GM23338 (cell line): ENCODE measurements at regions not wholly inside any gene's neighbourhood (a gene's known extent, or its start where the extent isn't known, plus 50 kb on each side); places are given as distances from the start of the nearest gene placed in this dataset.
"Not testable (repeated sequence)": the region's sequence is repeated elsewhere in the genome, so short reads cannot be mapped to it uniquely, and the experiment has no call there.

Experiments used
- ATAC-seq: fragments of 200-7000 bp; cut with Tn5 transposase; 3 replicates; pipeline ENCODE4 v1.9.1; 2020
- DNase-seq: peaks from one replicate; pipeline ENCODE4 v3.0.0-alpha.2; 2015; ENCODE audit warnings: low spot score
- H2AFZ ChIP-seq: fragments of 200-600 bp; sonication (generic); 2 replicates; pipeline ENCODE4 v1.8.0; 2016; ENCODE audit warnings: antibody characterized with exemption, mild to moderate bottlenecking, moderate library complexity
- H3F3A ChIP-seq: fragments of 200-600 bp; sonication (generic); replicated peaks from 2 replicates; pipeline ENCODE4 v1.8.0; 2017; ENCODE audit warnings: antibody characterized with exemption, mixed run types, low read depth
- H3K27ac ChIP-seq: fragments of 200-600 bp; sonication (generic); 2 replicates; pipeline ENCODE4 v1.6.1; 2016; ENCODE audit warnings: low read depth
- H3K27me3 ChIP-seq: fragments of 200-600 bp; sonication (generic); 2 replicates; pipeline ENCODE4 v1.8.0; 2016; ENCODE audit warnings: mild to moderate bottlenecking, mixed run types, moderate library complexity; ENCODE audit not compliant: insufficient read depth
- H3K36me3 ChIP-seq: fragments of 200-600 bp; sonication (generic); 2 replicates; pipeline ENCODE4 v1.8.0; 2016; ENCODE audit warnings: mild to moderate bottlenecking; ENCODE audit not compliant: insufficient read depth
- H3K4me1 ChIP-seq: fragments of 200-600 bp; sonication (generic); 2 replicates; pipeline ENCODE4 v1.8.0; 2016; ENCODE audit warnings: mild to moderate bottlenecking, moderate library complexity; ENCODE audit not compliant: insufficient read depth
- H3K4me2 ChIP-seq: fragments of 200-600 bp; sonication (generic); 2 replicates; pipeline ENCODE4 v1.7.1; 2017; ENCODE audit warnings: mixed run types
- H3K4me3 ChIP-seq: fragments of 200-600 bp; sonication (generic); 2 replicates; pipeline ENCODE4 v1.6.1; 2016; ENCODE audit warnings: mixed run types
- H3K79me2 ChIP-seq: fragments of 200-600 bp; sonication (generic); replicated peaks from 2 replicates; pipeline ENCODE4 v1.8.0; 2017; ENCODE audit warnings: mild to moderate bottlenecking; ENCODE audit not compliant: insufficient read depth
- H3K9me2 ChIP-seq: fragments of 200-600 bp; sonication (generic); 2 replicates; pipeline ENCODE4 v1.8.0; 2017; ENCODE audit not compliant: insufficient read depth
- H4K20me1 ChIP-seq: fragments of 200-600 bp; sonication (generic); replicated peaks from 2 replicates; pipeline ENCODE4 v1.8.0; 2017; ENCODE audit warnings: mild to moderate bottlenecking; ENCODE audit not compliant: insufficient read depth
- H3K27ac Mint-ChIP-seq: 2 replicates; pipeline ENCODE4 v1.8.0; 2020; ENCODE audit warnings: inconsistent platforms, mild to moderate bottlenecking, moderate library complexity, mixed read lengths
- H3K27me3 Mint-ChIP-seq: 3 replicates; pipeline ENCODE4 v1.8.0; 2022; ENCODE audit warnings: low read depth, mild to moderate bottlenecking, moderate library complexity, mixed read lengths, inconsistent platforms; ENCODE audit not compliant: insufficient read depth, poor library complexity
- H3K36me3 Mint-ChIP-seq: 3 replicates; pipeline ENCODE4 v1.8.0; 2021; ENCODE audit warnings: low read depth, mild to moderate bottlenecking, inconsistent platforms, moderate library complexity, mixed read lengths
- H3K4me1 Mint-ChIP-seq: 3 replicates; pipeline ENCODE4 v1.8.0; 2020; ENCODE audit warnings: mild to moderate bottlenecking, inconsistent platforms, mixed read lengths
- H3K4me3 Mint-ChIP-seq: 3 replicates; pipeline ENCODE4 v1.8.0; 2021; ENCODE audit warnings: moderate library complexity, mild to moderate bottlenecking, inconsistent platforms, mixed read lengths
- H3K9me3 Mint-ChIP-seq: 3 replicates; pipeline ENCODE4 v1.8.0; 2020; ENCODE audit warnings: moderate library complexity, mild to moderate bottlenecking, inconsistent platforms, mixed read lengths
- CREB1 ChIP-seq: fragments of 250-450 bp; sonication (Bioruptor Pico); IDR thresholded peaks from 2 replicates; pipeline ENCODE4 v1.5.0; 2020; ENCODE audit warnings: low read depth, mild to moderate bottlenecking, moderate library complexity
- JUNB ChIP-seq: IDR thresholded peaks from one replicate; pipeline ENCODE4 v1.6.1; 2016; ENCODE audit warnings: antibody characterized with exemption; ENCODE audit not compliant: unreplicated experiment
- NANOG ChIP-seq: IDR thresholded peaks from 2 replicates; pipeline ENCODE4 v1.6.1; 2016; ENCODE audit warnings: antibody characterized with exemption, borderline replicate concordance
- POLR2AphosphoS5 ChIP-seq: IDR thresholded peaks from 2 replicates; pipeline ENCODE4 v1.6.1; 2016; ENCODE audit warnings: antibody characterized with exemption, low read depth
- ZNF114 ChIP-seq: fragments of 250-450 bp; sonication (Bioruptor Pico); IDR thresholded peaks from 2 replicates; pipeline ENCODE4 v1.5.0; 2020; ENCODE audit warnings: mild to moderate bottlenecking, moderate library complexity
- TF ChIP-seq, protein P1 (sequence below), 2 experiments: fragments of 200-600 bp in 1 of 2; sonication (generic) in 1 of 2; conservative IDR thresholded peaks; 2 replicates each; pipeline versions ENCODE4 v1.5.1 to v1.6.1; 2016 to 2017; ENCODE audit warnings: antibody characterized with exemption in 2 of 2, low read depth in 2 of 2, mild to moderate bottlenecking in 2 of 2, moderate library complexity in 1 of 2
- TF ChIP-seq, protein P2 (sequence below): IDR thresholded peaks from one replicate; pipeline ENCODE4 v1.6.1; 2018; ENCODE audit warnings: antibody characterized with exemption; ENCODE audit not compliant: unreplicated experiment
- TF ChIP-seq, protein P3 (sequence below): fragments of 250-450 bp; sonication (Bioruptor Pico); IDR thresholded peaks from 2 replicates; pipeline ENCODE4 v1.5.0; 2020; ENCODE audit warnings: mild to moderate bottlenecking, moderate library complexity

DNA sequence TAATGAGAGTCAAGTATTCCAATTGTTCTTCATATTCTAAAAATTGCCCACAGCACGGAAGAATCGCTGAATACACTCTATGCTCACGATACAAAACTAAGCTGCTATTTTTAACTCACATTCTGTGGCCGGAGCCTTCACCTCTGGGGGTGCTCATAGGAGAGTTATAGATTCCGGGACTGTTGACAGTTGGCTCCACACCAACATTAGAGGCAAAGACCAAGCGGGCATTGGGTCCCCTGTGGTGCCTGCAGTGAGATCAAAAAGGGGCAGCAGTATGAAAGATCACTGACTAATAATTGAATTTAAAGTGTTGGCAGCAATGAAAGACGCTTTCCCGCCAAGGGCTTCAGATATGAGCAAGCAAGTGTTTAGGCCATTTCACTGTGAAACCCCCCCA is 146.0 kb downstream of the TMEM144 start:
- Mint-ChIP-seq H3K27ac (no peak overlapping the region), H3K4me3 (no peak overlapping the region), H3K36me3 (peaks cover 3% of the 10 kb centered on the region; the same call in 1 of the 3 replicates), H3K9me3 (peaks cover 15% of the 10 kb centered on the region; the same call in 2 of the 3 replicates), H3K4me1 (no peaks in the 10 kb centered on the region), H3K27me3 (peaks cover 3% of the 10 kb centered on the region)
- DNase-seq (no peak), ATAC-seq (no peak)
- H3K79me2 ChIP-seq: no peaks in the 10 kb centered on the region
- TF ChIP-seq, protein P1, sequence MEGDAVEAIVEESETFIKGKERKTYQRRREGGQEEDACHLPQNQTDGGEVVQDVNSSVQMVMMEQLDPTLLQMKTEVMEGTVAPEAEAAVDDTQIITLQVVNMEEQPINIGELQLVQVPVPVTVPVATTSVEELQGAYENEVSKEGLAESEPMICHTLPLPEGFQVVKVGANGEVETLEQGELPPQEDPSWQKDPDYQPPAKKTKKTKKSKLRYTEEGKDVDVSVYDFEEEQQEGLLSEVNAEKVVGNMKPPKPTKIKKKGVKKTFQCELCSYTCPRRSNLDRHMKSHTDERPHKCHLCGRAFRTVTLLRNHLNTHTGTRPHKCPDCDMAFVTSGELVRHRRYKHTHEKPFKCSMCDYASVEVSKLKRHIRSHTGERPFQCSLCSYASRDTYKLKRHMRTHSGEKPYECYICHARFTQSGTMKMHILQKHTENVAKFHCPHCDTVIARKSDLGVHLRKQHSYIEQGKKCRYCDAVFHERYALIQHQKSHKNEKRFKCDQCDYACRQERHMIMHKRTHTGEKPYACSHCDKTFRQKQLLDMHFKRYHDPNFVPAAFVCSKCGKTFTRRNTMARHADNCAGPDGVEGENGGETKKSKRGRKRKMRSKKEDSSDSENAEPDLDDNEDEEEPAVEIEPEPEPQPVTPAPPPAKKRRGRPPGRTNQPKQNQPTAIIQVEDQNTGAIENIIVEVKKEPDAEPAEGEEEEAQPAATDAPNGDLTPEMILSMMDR (conservative IDR thresholded peaks at IDR 0.05; ENCODE audit: low read depth in 2 of 2): no peak
- TF ChIP-seq, protein P2, sequence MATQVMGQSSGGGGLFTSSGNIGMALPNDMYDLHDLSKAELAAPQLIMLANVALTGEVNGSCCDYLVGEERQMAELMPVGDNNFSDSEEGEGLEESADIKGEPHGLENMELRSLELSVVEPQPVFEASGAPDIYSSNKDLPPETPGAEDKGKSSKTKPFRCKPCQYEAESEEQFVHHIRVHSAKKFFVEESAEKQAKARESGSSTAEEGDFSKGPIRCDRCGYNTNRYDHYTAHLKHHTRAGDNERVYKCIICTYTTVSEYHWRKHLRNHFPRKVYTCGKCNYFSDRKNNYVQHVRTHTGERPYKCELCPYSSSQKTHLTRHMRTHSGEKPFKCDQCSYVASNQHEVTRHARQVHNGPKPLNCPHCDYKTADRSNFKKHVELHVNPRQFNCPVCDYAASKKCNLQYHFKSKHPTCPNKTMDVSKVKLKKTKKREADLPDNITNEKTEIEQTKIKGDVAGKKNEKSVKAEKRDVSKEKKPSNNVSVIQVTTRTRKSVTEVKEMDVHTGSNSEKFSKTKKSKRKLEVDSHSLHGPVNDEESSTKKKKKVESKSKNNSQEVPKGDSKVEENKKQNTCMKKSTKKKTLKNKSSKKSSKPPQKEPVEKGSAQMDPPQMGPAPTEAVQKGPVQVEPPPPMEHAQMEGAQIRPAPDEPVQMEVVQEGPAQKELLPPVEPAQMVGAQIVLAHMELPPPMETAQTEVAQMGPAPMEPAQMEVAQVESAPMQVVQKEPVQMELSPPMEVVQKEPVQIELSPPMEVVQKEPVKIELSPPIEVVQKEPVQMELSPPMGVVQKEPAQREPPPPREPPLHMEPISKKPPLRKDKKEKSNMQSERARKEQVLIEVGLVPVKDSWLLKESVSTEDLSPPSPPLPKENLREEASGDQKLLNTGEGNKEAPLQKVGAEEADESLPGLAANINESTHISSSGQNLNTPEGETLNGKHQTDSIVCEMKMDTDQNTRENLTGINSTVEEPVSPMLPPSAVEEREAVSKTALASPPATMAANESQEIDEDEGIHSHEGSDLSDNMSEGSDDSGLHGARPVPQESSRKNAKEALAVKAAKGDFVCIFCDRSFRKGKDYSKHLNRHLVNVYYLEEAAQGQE: no peak
- TF ChIP-seq CREB1 (CRISPR knock-in tag) (no peak), JUNB (no peak), NANOG (no peak), ZNF114 (CRISPR knock-in tag) (no peak), POLR2AphosphoS5 (no peak)
- TF ChIP-seq, protein P3, sequence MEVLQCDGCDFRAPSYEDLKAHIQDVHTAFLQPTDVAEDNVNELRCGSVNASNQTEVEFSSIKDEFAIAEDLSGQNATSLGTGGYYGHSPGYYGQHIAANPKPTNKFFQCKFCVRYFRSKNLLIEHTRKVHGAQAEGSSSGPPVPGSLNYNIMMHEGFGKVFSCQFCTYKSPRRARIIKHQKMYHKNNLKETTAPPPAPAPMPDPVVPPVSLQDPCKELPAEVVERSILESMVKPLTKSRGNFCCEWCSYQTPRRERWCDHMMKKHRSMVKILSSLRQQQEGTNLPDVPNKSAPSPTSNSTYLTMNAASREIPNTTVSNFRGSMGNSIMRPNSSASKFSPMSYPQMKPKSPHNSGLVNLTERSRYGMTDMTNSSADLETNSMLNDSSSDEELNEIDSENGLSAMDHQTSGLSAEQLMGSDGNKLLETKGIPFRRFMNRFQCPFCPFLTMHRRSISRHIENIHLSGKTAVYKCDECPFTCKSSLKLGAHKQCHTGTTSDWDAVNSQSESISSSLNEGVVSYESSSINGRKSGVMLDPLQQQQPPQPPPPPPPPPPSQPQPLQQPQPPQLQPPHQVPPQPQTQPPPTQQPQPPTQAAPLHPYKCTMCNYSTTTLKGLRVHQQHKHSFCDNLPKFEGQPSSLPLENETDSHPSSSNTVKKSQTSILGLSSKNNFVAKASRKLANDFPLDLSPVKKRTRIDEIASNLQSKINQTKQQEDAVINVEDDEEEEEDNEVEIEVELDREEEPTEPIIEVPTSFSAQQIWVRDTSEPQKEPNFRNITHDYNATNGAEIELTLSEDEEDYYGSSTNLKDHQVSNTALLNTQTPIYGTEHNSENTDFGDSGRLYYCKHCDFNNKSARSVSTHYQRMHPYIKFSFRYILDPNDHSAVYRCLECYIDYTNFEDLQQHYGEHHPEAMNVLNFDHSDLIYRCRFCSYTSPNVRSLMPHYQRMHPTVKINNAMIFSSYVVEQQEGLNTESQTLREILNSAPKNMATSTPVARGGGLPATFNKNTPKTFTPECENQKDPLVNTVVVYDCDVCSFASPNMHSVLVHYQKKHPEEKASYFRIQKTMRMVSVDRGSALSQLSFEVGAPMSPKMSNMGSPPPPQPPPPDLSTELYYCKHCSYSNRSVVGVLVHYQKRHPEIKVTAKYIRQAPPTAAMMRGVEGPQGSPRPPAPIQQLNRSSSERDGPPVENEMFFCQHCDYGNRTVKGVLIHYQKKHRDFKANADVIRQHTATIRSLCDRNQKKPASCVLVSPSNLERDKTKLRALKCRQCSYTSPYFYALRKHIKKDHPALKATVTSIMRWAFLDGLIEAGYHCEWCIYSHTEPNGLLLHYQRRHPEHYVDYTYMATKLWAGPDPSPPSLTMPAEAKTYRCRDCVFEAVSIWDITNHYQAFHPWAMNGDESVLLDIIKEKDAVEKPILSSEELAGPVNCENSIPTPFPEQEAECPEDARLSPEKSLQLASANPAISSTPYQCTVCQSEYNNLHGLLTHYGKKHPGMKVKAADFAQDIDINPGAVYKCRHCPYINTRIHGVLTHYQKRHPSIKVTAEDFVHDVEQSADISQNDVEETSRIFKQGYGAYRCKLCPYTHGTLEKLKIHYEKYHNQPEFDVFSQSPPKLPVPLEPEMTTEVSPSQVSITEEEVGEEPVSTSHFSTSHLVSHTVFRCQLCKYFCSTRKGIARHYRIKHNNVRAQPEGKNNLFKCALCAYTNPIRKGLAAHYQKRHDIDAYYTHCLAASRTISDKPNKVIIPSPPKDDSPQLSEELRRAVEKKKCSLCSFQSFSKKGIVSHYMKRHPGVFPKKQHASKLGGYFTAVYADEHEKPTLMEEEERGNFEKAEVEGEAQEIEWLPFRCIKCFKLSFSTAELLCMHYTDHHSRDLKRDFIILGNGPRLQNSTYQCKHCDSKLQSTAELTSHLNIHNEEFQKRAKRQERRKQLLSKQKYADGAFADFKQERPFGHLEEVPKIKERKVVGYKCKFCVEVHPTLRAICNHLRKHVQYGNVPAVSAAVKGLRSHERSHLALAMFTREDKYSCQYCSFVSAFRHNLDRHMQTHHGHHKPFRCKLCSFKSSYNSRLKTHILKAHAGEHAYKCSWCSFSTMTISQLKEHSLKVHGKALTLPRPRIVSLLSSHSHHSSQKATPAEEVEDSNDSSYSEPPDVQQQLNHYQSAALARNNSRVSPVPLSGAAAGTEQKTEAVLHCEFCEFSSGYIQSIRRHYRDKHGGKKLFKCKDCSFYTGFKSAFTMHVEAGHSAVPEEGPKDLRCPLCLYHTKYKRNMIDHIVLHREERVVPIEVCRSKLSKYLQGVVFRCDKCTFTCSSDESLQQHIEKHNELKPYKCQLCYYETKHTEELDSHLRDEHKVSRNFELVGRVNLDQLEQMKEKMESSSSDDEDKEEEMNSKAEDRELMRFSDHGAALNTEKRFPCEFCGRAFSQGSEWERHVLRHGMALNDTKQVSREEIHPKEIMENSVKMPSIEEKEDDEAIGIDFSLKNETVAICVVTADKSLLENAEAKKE (CRISPR knock-in tag): no peak
- peak overlapping the region; percentile 66; the same call in 1 of the 2 replicates for H2AFZ ChIP-seq
- no peak overlapping the region for H3K4me2 ChIP-seq
- no peaks in the 10 kb centered on the region for H3K36me3 ChIP-seq
- 0 out of 2 replicates have a peak, but pooled peaks cover 3% of the 10 kb centered on the region for H3K9me2 ChIP-seq
- no peak overlapping the region for H3K4me3 ChIP-seq
- H3F3A ChIP-seq: no peaks in the 10 kb centered on the region
- H3K27me3 ChIP-seq: no peaks in the 10 kb centered on the region
- no peak overlapping the region for H3K27ac ChIP-seq
- no peaks in the 10 kb centered on the region for H3K4me1 ChIP-seq
- no peaks in the 10 kb centered on the region for H4K20me1 ChIP-seq

DNA sequence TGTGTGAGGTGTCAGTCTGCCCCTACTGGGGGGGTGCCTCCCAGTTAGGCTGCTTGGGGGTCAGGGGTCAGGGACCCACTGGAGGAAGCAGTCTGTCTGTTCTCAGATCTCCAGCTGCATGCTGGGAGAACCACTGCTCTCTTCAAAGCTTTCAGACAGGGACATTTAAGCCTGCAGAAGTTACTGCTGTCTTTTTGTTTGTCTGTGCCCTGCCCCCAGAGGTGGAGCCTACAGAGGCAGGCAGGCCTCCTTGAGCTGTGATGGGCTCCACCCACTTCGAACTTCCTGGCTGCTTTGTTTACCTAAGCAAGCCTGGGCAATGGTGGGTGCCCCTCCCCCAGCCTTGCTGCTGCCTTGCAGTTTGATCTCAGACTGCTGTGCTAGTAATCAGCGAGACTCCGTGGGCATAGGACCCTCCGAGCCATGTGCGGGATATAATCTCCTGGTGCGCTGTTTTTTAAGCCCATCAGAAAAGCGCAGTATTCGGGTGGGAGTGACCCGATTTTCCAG is 153.7 kb upstream of the RXFP1 start:
- not testable (repeated sequence) for H3K27ac Mint-ChIP-seq, H3K4me2 ChIP-seq, H3K4me3 Mint-ChIP-seq, H3K4me3 ChIP-seq, H3K4me1 ChIP-seq, H3K4me1 Mint-ChIP-seq, H2AFZ ChIP-seq, DNase-seq, H3K27me3 Mint-ChIP-seq, H3K27ac ChIP-seq, H3K9me2 ChIP-seq, ATAC-seq, H3K36me3 ChIP-seq, H3K79me2 ChIP-seq, H4K20me1 ChIP-seq, H3K27me3 ChIP-seq, H3F3A ChIP-seq
- peaks cover 48% of the 10 kb centered on the region for H3K9me3 Mint-ChIP-seq
- H3K36me3 Mint-ChIP-seq: peaks cover 34% of the 10 kb centered on the region
